Mucosa of descending colon (tissue), 3 donors: ENCODE measurements at regions not wholly inside any gene's neighbourhood (a gene's known extent, or its start where the extent isn't known, plus 50 kb on each side); places are given as distances from the start of the nearest gene placed in this dataset.

Experiments
- ATAC-seq: fragments of 200-7000 bp; cut with Tn5 transposase; one replicate; pipeline ENCODE4 v1.9.1; 2020; ENCODE audit warnings: mild to moderate bottlenecking, moderate library complexity
- DNase-seq, 3 donors: peaks; one replicate each; pipeline ENCODE4 v3.0.0-alpha.2; 2020
- H3K36me3 ChIP-seq: fragments of 200-600 bp; one replicate; pipeline ENCODE4 v1.8.0; 2021; ENCODE audit warnings: low read depth, mild to moderate bottlenecking
- H3K4me1 ChIP-seq: fragments of 200-600 bp; one replicate; pipeline ENCODE4 v1.8.0; 2021; ENCODE audit warnings: low read depth, mild to moderate bottlenecking
- H3K4me3 ChIP-seq: fragments of 200-600 bp; one replicate; pipeline ENCODE4 v1.8.0; 2021; ENCODE audit warnings: mild to moderate bottlenecking
- H3K9me3 ChIP-seq: fragments of 200-600 bp; one replicate; pipeline ENCODE4 v1.8.0; 2021; ENCODE audit warnings: mild to moderate bottlenecking
- CTCF ChIP-seq: fragments of 200-600 bp; IDR thresholded peaks from one replicate; pipeline ENCODE4 v1.8.0; 2022; ENCODE audit warnings: antibody characterized with exemption, mild to moderate bottlenecking
- intact Hi-C, 2 donors: fragments of 100-400 bp; cut with DNase I in 1 of 2; cut with micrococcal nuclease in 1 of 2; formaldehyde crosslinking; loops; one replicate each; pipeline versions ENCODE4 v1.11.0 to v1.11.1; 2022; cut with DNase I, micrococcal nuclease
- donor health status: DM: no; HTN: no; CAD: no; lungs with moderate emphysema.
- donor health status: DM: no; HTN: no; CAD: no.
- donor health status: DM: no; HTN: yes; CAD: no.

DNA sequence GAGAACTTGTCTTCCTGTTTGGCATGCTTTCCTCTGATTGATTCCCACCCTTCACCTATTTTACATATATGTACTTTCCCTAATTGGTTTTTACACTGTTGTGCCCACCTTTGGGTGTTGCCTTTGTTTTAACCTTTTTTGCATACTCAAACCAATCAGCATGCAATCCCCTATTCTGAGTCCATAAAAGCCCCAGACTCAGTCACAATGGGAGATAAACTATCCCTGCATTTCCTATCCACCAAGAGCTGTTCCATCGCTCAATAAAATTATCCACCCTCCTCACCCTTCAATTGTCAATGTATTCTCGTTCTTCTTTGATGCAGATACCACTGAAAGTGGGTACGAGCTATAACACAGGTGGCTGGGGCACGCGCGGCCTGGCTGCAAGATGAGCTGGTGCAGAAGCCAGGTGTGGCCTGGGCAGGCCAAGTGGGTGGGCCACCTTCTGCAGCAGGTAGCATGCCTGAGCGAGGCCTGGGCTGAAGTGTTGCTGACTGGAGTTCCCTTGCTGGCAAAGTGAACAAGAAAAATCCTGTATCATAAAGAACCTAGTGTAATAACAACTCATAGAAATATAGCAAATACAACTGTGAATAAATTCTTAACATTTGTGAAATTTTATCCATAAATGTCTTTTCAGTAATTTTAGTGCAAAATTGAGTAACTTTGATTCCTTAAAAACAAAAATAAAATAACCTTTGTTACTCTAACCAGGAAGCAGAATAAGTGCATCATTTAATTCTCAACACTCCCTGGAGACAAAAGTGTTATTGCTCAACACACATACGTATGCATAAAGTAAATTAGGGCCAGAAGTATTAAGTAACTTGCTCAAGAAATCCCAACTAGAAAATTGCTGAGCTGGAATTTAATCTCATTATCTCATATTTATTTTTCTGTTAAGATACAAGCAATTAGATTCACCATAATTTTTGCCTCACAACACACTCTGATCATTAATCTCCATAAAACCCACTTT, 685.3 kb upstream of the EDIL3 start:
- intact Hi-C loops = no loop called here
- Histone ChIP-seq H3K4me1 (no peaks in the 10 kb centered on the region), H3K9me3 (no peaks in the 10 kb centered on the region), H3K36me3 (no peaks in the 10 kb centered on the region), H3K4me3 (no peak overlapping the region)
- no peak for TF ChIP-seq CTCF
- DNase-seq (peak in 1 of 3 donors; percentile 26), ATAC-seq (no peak)

DNA sequence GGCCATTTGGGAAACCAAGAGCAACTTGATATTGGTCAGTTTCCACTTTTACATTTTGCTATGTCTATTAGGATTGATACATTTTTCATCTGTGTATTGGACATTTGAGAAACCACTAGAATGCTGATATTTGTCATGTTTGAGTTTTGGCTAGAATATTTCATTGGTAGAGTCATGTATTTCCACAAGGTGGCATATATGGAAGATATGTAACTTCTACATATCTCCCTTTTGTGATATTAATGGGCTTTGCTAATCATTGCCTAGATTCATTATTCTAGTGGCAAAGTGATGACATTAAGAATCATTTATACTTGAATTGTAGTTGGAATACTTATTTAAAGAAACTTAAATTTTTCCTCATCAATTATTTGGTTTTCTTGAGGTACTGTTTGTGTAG, 692.9 kb upstream of the EDIL3 start:
- DNase-seq (no peak), ATAC-seq (no peak)
- Histone ChIP-seq H3K4me1 (no peaks in the 10 kb centered on the region), H3K36me3 (no peaks in the 10 kb centered on the region), H3K9me3 (no peaks in the 10 kb centered on the region), H3K4me3 (no peak overlapping the region)
- intact Hi-C loops = no loop called here
- no peak for TF ChIP-seq CTCF

DNA sequence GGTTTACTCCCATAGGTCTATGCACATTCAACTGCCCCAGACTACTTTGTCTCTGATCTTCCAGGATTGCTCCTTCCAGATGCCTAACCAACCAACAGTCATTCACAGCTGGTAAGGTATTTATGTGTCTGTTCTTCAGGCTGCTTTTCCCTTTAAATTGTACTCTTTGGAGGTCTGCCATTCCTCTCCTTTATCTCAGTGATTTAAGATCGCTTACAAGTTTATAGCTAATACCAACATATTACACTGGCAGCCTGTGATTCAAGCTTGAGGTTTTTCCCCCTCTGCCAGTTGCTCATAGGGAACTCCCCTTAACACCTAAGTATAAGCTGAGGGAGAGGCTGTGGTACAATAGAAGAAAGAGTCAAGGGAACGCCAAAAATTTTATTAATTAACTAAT, 711.7 kb upstream of the EDIL3 start:
- ATAC-seq (no peak), DNase-seq (no peak)
- no peaks in the 10 kb centered on the region for H3K4me1 ChIP-seq
- TF ChIP-seq CTCF = no peak
- intact Hi-C loops = no loop called here
- H3K9me3 ChIP-seq = no peaks in the 10 kb centered on the region
- H3K36me3 ChIP-seq = no peaks in the 10 kb centered on the region
- no peak overlapping the region for H3K4me3 ChIP-seq

- no peaks in the 10 kb centered on the region for H3K36me3 ChIP-seq
- DNase-seq (no peak), ATAC-seq (no peak)
- no peaks in the 10 kb centered on the region for H3K4me1 ChIP-seq
- H3K9me3 ChIP-seq = peaks cover 3% of the 10 kb centered on the region
- no peak overlapping the region for H3K4me3 ChIP-seq
- intact Hi-C loops = no loop called here
- no peak for TF ChIP-seq CTCF
These were observed 723.8 kb upstream of the EDIL3 start for GRCh38 chr5:85108471-85108870.

- no peaks in the 10 kb centered on the region for H3K4me1 ChIP-seq
- no peak overlapping the region for H3K4me3 ChIP-seq
- intact Hi-C loops = no loop called here
- TF ChIP-seq CTCF = no peak
- ATAC-seq (no peak), DNase-seq (no peak)
- peaks cover 3% of the 10 kb centered on the region for H3K9me3 ChIP-seq
- no peaks in the 10 kb centered on the region for H3K36me3 ChIP-seq
These were observed 724.9 kb upstream of the EDIL3 start for GRCh38 chr5:85109616-85110015.
